ENCODE measurements at regions not wholly inside any gene's neighbourhood (a gene's known extent, or its start where the extent isn't known, plus 50 kb on each side); places are given as distances from the start of the nearest gene placed in this dataset.

DNA sequence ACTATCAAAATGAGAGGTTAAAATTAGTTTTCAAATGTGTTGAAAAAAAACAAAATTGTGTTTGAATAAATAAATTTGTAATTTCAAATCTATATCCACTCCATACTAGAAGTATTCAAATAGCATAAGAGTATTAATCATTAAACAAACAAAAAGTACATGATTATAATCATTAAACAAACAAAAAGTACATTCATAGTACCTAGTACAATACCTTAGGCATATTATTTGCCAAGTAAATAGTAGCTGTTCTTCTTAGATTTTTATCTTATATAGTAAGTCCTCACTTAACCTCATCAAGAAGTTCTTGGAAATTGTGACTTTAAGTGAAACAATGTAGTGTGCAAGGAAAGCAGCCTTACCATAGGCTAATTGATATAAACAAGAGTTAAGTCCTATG lies 349.3 kb upstream of the VWC2 start:
- TF ChIP-seq, protein P1, sequence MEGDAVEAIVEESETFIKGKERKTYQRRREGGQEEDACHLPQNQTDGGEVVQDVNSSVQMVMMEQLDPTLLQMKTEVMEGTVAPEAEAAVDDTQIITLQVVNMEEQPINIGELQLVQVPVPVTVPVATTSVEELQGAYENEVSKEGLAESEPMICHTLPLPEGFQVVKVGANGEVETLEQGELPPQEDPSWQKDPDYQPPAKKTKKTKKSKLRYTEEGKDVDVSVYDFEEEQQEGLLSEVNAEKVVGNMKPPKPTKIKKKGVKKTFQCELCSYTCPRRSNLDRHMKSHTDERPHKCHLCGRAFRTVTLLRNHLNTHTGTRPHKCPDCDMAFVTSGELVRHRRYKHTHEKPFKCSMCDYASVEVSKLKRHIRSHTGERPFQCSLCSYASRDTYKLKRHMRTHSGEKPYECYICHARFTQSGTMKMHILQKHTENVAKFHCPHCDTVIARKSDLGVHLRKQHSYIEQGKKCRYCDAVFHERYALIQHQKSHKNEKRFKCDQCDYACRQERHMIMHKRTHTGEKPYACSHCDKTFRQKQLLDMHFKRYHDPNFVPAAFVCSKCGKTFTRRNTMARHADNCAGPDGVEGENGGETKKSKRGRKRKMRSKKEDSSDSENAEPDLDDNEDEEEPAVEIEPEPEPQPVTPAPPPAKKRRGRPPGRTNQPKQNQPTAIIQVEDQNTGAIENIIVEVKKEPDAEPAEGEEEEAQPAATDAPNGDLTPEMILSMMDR (IDR thresholded peaks at IDR 0.05; ENCODE audit: insufficient read depth, low read depth, low read length, missing control alignments) = no peak

DNA sequence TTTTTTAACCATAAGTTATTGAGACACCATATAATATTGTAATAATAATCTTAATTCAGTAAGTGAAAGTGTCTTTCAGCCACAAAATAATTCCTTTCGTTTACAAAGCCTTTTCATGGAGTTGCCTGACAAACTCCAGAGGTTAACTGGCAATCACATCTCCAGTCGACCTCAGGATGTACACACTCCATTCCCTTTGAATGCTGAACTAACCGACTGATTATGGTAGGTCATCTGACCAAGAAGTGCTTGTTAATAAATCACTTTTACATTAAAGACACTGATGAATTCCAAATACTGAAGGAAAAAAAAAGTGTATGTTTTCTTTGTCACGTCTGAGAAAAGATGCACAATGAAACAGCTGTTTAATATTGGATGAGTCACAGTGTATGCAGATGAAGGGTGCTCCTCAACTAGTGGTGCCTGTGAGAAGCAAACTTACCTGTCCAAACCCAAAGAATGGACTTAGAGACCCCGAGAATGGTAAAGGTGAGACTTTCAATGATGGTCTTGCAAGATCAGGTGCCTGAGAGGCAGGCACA lies 348.1 kb upstream of the VWC2 start:
- H3K4me3 ChIP-seq (ENCODE audit: low read length) = no peak overlapping the region
- TF ChIP-seq, protein P1 (IDR thresholded peaks at IDR 0.05; ENCODE audit: insufficient read depth, low read depth, low read length, missing control alignments) = no peak
- DNase-seq (ENCODE audit: low read depth) = peak; percentile 2

More for the DNA sequence above, 349.3 kb upstream of the VWC2 start:
- DNase-seq (ENCODE audit: low read depth) = no peak
- no peak overlapping the region for H3K4me3 ChIP-seq (ENCODE audit: low read length)

DNA sequence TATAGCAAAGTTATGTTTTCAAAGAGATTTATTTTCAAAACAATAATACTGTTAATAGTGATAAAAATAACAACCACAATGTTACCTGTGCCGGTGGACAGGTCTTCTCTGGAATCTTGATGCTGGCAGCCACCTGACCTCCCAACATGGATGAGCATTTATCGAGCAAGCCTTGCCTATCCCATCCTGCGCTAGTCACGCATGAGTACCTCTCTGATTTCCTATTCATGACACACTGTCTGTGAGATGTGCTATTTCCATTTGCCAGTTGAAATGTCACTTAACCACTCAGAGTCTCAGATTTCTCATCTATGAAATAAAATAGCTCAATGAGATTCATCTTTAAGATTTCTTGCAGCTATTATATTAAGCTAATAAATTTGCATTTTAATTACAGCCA lies 341.2 kb upstream of the VWC2 start:
- DNase-seq (ENCODE audit: low read depth) = no peak
- no peak overlapping the region for H3K4me3 ChIP-seq (ENCODE audit: low read length)
- TF ChIP-seq, protein P1 (IDR thresholded peaks at IDR 0.05; ENCODE audit: insufficient read depth, low read depth, low read length, missing control alignments) = no peak

- H3K4me3 ChIP-seq (ENCODE audit: low read length) = no peak overlapping the region
- DNase-seq (ENCODE audit: low read depth) = no peak
- TF ChIP-seq, protein P1 (IDR thresholded peaks at IDR 0.05; ENCODE audit: insufficient read depth, low read depth, low read length, missing control alignments) = no peak
Measured at GRCh38 chr7:49433794-49434193, 339.6 kb upstream of the VWC2 start.

GRCh38 chr7:49434846-49435245 lies 338.6 kb upstream of the VWC2 start:
- H3K4me3 ChIP-seq (ENCODE audit: low read length) = no peak overlapping the region
- TF ChIP-seq, protein P1 (IDR thresholded peaks at IDR 0.05; ENCODE audit: insufficient read depth, low read depth, low read length, missing control alignments) = no peak
- DNase-seq (ENCODE audit: low read depth) = no peak

DNA sequence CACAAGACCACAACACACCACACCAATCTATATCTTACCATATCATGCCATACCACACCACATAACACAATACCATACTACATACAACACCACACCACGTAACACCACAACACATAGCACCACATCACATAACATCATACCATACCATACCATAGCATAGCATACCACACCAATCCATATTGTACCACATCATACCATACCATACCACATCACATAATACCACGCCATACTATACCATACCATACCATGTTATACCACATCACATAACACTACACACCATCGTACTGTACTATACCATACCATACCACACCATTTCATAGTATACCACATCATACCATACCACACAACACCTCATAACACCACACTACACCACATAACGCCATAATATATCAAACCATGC lies 335.2 kb upstream of the VWC2 start:
- DNase-seq (ENCODE audit: low read depth) = no peak
- TF ChIP-seq, protein P1 (IDR thresholded peaks at IDR 0.05; ENCODE audit: insufficient read depth, low read depth, low read length, missing control alignments) = no peak
- no peak overlapping the region for H3K4me3 ChIP-seq (ENCODE audit: low read length)

- DNase-seq (ENCODE audit: low read depth) = no peak
- no peak overlapping the region for H3K4me3 ChIP-seq (ENCODE audit: low read length)
- TF ChIP-seq, protein P1 (IDR thresholded peaks at IDR 0.05; ENCODE audit: insufficient read depth, low read depth, low read length, missing control alignments) = no peak
Measured at GRCh38 chr7:49443515-49443914, 329.9 kb upstream of the VWC2 start.

All from epithelial cell of esophagus (primary cell).